OCI-LY1 (cell line): ENCODE measurements at regions not wholly inside any gene's neighbourhood (a gene's known extent, or its start where the extent isn't known, plus 50 kb on each side); places are given as distances from the start of the nearest gene placed in this dataset.

Experiments used
- CTCF ChIP-seq: fragments of 200-600 bp; sonication (generic), shearing (Covaris generic); IDR thresholded peaks from 2 replicates; pipeline ENCODE4 v1.5.1; 2017; ENCODE audit warnings: mild to moderate bottlenecking, antibody characterized with exemption, low read length, moderate library complexity, mixed read lengths
- EZH2 ChIP-seq: fragments of 200-600 bp; sonication (generic), shearing (Covaris generic); IDR thresholded peaks from 2 replicates; pipeline ENCODE4 v1.8.0; 2017; ENCODE audit warnings: borderline replicate concordance, mixed run types, mild to moderate bottlenecking, antibody characterized with exemption, low read length, moderate library complexity, mixed read lengths

DNA sequence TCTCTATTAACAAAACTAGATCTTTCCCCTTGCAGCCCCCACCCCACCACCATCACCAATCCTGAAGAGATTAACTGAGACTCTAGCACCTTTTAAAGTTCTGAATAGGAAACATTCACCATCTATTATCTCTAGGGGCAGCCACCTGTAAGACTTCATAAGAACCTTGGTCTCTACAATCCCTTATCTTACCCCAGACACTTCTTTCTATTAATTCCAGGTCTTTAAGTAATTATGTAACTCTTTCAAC is 180.2 kb upstream of the FBXL17 start:
- TF ChIP-seq CTCF: no peak
- TF ChIP-seq EZH2: no peak
